22Rv1 (cell line): ENCODE measurements at regions not wholly inside any gene's neighbourhood (a gene's known extent, or its start where the extent isn't known, plus 50 kb on each side); places are given as distances from the start of the nearest gene placed in this dataset.

Experiments used
- ZFX ChIP-seq: fragments of 450-650 bp; IDR thresholded peaks from 2 replicates; pipeline ENCODE4 v1.6.1; 2017; ENCODE audit warnings: antibody characterized with exemption, borderline replicate concordance
- TF ChIP-seq, protein P1 (sequence below): fragments of 450-650 bp; IDR thresholded peaks from 2 replicates; pipeline ENCODE4 v1.5.1; 2017; ENCODE audit warnings: mild to moderate bottlenecking

DNA sequence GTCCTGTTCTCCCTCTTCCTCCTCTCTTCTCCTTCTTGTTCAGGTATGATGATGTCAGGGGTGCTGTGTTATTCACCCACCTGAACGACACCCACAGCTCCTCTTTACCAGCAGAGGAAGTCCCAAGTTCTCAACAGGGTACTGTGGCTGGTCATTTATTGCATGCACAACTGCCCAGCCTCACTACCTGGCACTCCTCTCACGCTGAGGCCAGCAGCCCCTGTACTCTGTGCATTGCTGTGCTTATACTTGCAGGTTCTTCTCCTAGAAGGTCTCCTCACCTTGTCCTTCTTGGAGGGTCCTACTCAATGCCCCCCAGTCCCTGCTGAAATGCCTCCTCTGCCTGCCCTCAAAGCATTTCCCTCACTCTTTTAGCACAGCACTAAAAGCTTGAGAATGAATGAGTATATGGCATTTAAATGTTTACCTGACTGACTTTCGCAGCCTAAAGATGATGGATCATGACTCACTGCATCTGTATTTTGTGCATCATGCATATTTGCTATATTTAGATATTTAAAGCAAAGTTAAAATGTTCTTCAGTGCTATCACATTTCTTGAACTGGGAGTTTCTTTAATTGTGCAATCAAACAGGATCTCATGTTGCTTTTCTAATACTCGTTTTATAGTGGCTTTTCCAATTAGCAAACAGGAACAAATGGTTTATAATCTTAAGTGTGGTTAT is 1069.3 kb downstream of the NLGN4Y start:
- TF ChIP-seq, protein P1, sequence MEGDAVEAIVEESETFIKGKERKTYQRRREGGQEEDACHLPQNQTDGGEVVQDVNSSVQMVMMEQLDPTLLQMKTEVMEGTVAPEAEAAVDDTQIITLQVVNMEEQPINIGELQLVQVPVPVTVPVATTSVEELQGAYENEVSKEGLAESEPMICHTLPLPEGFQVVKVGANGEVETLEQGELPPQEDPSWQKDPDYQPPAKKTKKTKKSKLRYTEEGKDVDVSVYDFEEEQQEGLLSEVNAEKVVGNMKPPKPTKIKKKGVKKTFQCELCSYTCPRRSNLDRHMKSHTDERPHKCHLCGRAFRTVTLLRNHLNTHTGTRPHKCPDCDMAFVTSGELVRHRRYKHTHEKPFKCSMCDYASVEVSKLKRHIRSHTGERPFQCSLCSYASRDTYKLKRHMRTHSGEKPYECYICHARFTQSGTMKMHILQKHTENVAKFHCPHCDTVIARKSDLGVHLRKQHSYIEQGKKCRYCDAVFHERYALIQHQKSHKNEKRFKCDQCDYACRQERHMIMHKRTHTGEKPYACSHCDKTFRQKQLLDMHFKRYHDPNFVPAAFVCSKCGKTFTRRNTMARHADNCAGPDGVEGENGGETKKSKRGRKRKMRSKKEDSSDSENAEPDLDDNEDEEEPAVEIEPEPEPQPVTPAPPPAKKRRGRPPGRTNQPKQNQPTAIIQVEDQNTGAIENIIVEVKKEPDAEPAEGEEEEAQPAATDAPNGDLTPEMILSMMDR, result no peak
- no peak for TF ChIP-seq ZFX
